Chondrocyte (in vitro differentiated cells): ENCODE measurements at regions not wholly inside any gene's neighbourhood (a gene's known extent, or its start where the extent isn't known, plus 50 kb on each side); places are given as distances from the start of the nearest gene placed in this dataset.

ENCODE experiments used
- DNase-seq: peaks from one replicate; pipeline ENCODE4 v3.0.0; 2021; ENCODE audit warnings: mixed read lengths, low spot score
- H3K27ac Mint-ChIP-seq: one replicate; pipeline ENCODE4 v1.8.0; 2021; ENCODE audit warnings: mild to moderate bottlenecking, moderate library complexity, mixed read lengths; ENCODE audit not compliant: unreplicated experiment
- H3K27me3 Mint-ChIP-seq: 2 replicates; pipeline ENCODE4 v1.8.0; 2021; ENCODE audit warnings: low read depth, mixed read lengths
- H3K36me3 Mint-ChIP-seq: 2 replicates; pipeline ENCODE4 v1.8.0; 2021; ENCODE audit warnings: low read depth, mixed read lengths
- H3K4me1 Mint-ChIP-seq: 2 replicates; pipeline ENCODE4 v1.8.0; 2021; ENCODE audit warnings: low read depth, mild to moderate bottlenecking, mixed read lengths
- H3K4me3 Mint-ChIP-seq: one replicate; pipeline ENCODE4 v1.8.0; 2021; ENCODE audit warnings: mild to moderate bottlenecking, moderate library complexity, mixed read lengths; ENCODE audit not compliant: unreplicated experiment
- H3K9me3 Mint-ChIP-seq: 2 replicates; pipeline ENCODE4 v1.8.0; 2021; ENCODE audit warnings: low read depth, mixed read lengths
- CTCF ChIP-seq: fragments of 200-600 bp; sonication (generic); IDR thresholded peaks from 2 replicates; pipeline ENCODE4 v1.5.0; 2021; ENCODE audit warnings: antibody characterized with exemption, mild to moderate bottlenecking, moderate library complexity

GRCh38 chr20:12355185-12355584 is 437.5 kb downstream of the BTBD3 start:
- Mint-ChIP-seq H3K4me3 (no peak overlapping the region), H3K36me3 (no peaks in the 10 kb centered on the region), H3K4me1 (no peaks in the 10 kb centered on the region), H3K27me3 (no peaks in the 10 kb centered on the region), H3K27ac (no peak overlapping the region), H3K9me3 (peaks cover 7% of the 10 kb centered on the region)
- no peak for DNase-seq
- no peak for TF ChIP-seq CTCF

DNA sequence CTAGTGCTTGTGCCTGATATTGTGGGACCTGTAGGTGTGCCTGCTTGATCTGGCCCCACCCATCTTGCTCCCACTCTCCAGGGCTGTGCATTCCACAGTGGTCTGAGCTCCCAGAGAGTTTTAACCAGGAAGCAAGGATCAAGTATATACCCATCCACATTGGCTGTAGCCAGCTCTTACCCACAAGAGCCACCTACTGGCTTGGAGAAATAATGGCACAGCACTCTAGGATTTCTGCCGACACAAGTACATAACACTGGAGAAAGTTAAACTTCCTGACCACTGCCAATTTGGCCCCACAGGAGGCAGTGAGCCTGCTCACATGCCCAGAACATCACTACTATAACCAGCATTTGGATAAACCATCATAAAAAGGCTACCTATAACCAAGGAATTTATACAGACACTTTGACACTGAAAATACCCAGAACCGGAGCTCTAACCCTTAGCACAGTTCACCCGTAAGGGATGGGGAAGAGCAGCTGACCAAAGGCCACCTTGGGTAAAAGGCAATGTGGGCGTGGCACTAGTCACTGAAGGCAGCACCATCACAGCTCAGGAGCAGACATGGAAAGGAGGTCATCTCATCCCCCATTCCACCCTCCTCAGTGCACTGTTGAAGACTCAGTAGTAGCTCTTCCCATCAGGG is 440.4 kb downstream of the BTBD3 start:
- H3K4me3 Mint-ChIP-seq, result no peak overlapping the region
- no peaks in the 10 kb centered on the region for H3K4me1 Mint-ChIP-seq
- peak; percentile 53 for TF ChIP-seq CTCF
- no peak for DNase-seq
- no peak overlapping the region for H3K27ac Mint-ChIP-seq
- no peaks in the 10 kb centered on the region for H3K27me3 Mint-ChIP-seq
- no peaks in the 10 kb centered on the region for H3K36me3 Mint-ChIP-seq
- H3K9me3 Mint-ChIP-seq, result peaks cover 12% of the 10 kb centered on the region

GRCh38 chr20:12358655-12359009 is 440.9 kb downstream of the BTBD3 start:
- Mint-ChIP-seq H3K27ac (no peak overlapping the region), H3K36me3 (no peaks in the 10 kb centered on the region), H3K4me3 (no peak overlapping the region), H3K4me1 (no peaks in the 10 kb centered on the region), H3K27me3 (no peaks in the 10 kb centered on the region), H3K9me3 (peaks cover 13% of the 10 kb centered on the region)
- no peak for TF ChIP-seq CTCF
- DNase-seq, result no peak

GRCh38 chr20:12371990-12372389 is 454.3 kb downstream of the BTBD3 start:
- H3K9me3 Mint-ChIP-seq, result no peaks in the 10 kb centered on the region
- no peaks in the 10 kb centered on the region for H3K4me1 Mint-ChIP-seq
- H3K27me3 Mint-ChIP-seq, result peaks cover 4% of the 10 kb centered on the region
- DNase-seq, result no peak
- no peaks in the 10 kb centered on the region for H3K36me3 Mint-ChIP-seq
- H3K4me3 Mint-ChIP-seq, result no peak overlapping the region
- no peak for TF ChIP-seq CTCF
- no peak overlapping the region for H3K27ac Mint-ChIP-seq

GRCh38 chr20:12372557-12372956 is 454.9 kb downstream of the BTBD3 start:
- Mint-ChIP-seq H3K4me1 (no peaks in the 10 kb centered on the region), H3K4me3 (no peak overlapping the region), H3K36me3 (no peaks in the 10 kb centered on the region), H3K27ac (no peak overlapping the region), H3K9me3 (no peaks in the 10 kb centered on the region), H3K27me3 (peaks cover 4% of the 10 kb centered on the region)
- no peak for DNase-seq
- no peak for TF ChIP-seq CTCF
